ENCODE measurements at regions not wholly inside any gene's neighbourhood (a gene's known extent, or its start where the extent isn't known, plus 50 kb on each side); places are given as distances from the start of the nearest gene placed in this dataset.
A peak's percentile ranks its signal among the peaks of the same experiment; 100 is the strongest.
"Not testable (repeated sequence)": the region's sequence is repeated elsewhere in the genome, so short reads cannot be mapped to it uniquely, and the experiment has no call there.

DNA sequence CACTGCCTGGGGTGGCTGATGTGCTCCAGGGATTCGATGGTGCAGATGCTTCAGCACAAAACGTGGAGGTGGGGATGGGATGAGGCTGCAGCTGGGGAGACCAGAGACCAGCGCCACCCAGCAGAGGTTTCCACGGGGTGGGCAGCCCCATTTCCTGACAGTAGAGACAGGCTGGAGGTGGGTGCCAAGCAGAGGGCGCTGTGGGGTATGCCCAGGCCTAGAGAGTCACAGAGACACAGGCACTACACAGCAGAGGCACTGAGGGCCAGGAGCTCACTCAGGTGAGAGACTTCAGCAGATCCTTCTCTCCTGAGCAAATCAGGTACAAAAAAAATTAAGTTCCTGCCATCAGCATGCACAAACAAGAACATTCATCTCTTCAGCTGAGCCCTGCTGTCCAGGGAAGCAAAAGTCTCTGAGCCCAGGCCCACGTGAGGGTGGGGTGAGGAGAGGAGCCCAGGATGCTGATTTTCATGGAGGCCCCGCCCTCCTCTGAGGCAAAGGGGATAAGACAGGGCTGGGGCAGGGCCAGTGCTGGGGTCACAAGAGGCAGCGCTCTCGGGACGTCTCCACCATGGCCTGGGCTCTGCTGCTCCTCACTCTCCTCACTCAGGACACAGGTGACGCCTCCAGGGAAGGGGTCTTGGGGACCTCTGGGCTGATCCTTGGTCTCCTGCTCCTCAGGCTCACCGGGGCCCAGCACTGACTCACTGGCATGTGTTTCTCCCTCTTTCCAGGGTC, 53.1 kb downstream of the GGTLC2 start:
- no peak overlapping the region for H3K27ac ChIP-seq (ENCODE audit: low read length)
- 81% methylated on average over 12 of the region's 12 CpGs for WGBS
- intact Hi-C loops (cut with DNase I), result no loop called here
- DNase-seq (peak in 2 of 3 donors; percentile 43 to 45), ATAC-seq (no peak)
- no peaks in the 10 kb centered on the region for H3K4me1 ChIP-seq (ENCODE audit: control insufficient read depth, insufficient read depth, low read length)
- H3K27me3 ChIP-seq (ENCODE audit: control insufficient read depth, insufficient read depth), result no peaks in the 10 kb centered on the region
- no peak overlapping the region for H3K4me3 ChIP-seq (ENCODE audit: low read length)
- H3K9me3 ChIP-seq (ENCODE audit: control insufficient read depth, low read length), result no peaks in the 10 kb centered on the region

DNA sequence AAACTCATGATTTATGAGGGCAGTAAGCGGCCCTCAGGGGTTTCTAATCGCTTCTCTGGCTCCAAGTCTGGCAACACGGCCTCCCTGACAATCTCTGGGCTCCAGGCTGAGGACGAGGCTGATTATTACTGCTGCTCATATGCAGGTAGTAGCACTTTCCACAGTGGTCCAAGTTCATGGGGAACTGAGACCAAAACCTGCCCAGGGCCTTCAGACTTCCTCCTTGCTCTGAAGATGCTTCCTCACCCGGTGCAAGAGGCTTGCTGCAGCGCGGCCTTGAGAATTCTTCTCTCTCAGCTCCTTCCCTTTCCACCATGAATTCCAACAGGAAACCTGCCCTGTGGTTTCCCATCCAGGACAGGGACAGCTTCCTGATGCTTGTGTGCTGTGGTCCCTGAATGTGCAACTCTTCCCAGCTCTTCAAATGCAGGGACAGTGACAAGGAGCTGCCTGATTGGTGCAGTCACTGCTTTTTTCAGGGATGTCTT, 53.9 kb downstream of the GGTLC2 start:
- H3K9me3 ChIP-seq (ENCODE audit: control insufficient read depth, low read length), result no peaks in the 10 kb centered on the region
- 80% methylated on average over 7 of the region's 7 CpGs for WGBS

DNA sequence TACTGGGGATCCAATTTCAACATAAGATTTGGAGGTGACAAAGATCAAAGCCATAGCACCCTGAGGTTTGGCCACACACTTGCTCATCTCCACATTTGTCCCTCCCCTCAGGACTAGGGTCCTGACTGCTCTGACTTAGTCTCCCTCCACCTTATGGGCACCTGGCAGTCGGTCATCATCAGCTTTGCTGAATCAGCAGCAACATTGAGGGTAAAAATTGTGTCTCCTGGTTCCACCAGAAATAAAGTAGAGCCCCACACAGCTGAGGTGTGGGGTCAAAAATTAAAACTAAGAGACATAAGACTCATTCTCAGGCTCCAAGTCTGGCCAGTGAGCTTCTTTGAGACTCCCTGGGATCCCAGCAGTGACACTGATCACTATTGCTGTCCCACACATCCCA, 56.2 kb downstream of the GGTLC2 start:
- H3K27me3 ChIP-seq (ENCODE audit: control insufficient read depth, insufficient read depth), result no peaks in the 10 kb centered on the region
- DNase-seq (no peak), ATAC-seq (no peak)
- H3K27ac ChIP-seq (ENCODE audit: low read length), result no peak overlapping the region
- H3K4me1 ChIP-seq (ENCODE audit: control insufficient read depth, insufficient read depth, low read length), result no peaks in the 10 kb centered on the region
- WGBS, result 88% methylated on average over 1 of the region's 1 CpG
- no peaks in the 10 kb centered on the region for H3K9me3 ChIP-seq (ENCODE audit: control insufficient read depth, low read length)
- H3K4me3 ChIP-seq (ENCODE audit: low read length), result no peak overlapping the region
- intact Hi-C loops (cut with DNase I), result no loop called here

More for the DNA sequence above, 53.9 kb downstream of the GGTLC2 start:
- Histone ChIP-seq H3K27ac (ENCODE audit: low read length) (no peak overlapping the region), H3K4me3 (ENCODE audit: low read length) (no peak overlapping the region), H3K27me3 (ENCODE audit: control insufficient read depth, insufficient read depth) (no peaks in the 10 kb centered on the region), H3K4me1 (ENCODE audit: control insufficient read depth, insufficient read depth, low read length) (no peaks in the 10 kb centered on the region)
- ATAC-seq (no peak), DNase-seq (no peak)
- intact Hi-C loops (cut with DNase I), result no loop called here

DNA sequence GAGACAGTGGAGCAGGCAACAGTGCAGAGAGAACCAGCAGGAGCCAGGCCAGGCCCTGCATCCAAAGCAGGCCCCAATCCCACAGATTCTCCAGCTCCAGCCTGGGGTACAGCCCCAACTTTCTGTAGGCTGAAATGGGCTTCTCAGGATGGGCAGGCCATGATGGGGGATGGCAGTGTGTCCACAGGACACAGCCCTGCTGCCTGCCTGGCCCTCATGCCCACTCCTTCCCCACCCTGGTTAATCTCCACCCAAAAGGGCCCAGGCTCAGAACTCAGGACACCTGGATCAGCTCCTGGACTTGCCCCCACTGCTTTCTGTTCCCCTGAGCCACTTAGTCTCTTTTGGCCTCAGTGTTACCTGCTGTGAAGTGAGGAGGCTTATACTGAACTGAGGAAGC, 57.1 kb downstream of the GGTLC2 start:
- intact Hi-C loops (cut with DNase I); ATAC-seq; H3K4me3 ChIP-seq (ENCODE audit: low read length); H3K27ac ChIP-seq (ENCODE audit: low read length); H3K4me1 ChIP-seq (ENCODE audit: control insufficient read depth, insufficient read depth, low read length); H3K27me3 ChIP-seq (ENCODE audit: control insufficient read depth, insufficient read depth); H3K9me3 ChIP-seq (ENCODE audit: control insufficient read depth, low read length); DNase-seq: not testable (repeated sequence)

DNA sequence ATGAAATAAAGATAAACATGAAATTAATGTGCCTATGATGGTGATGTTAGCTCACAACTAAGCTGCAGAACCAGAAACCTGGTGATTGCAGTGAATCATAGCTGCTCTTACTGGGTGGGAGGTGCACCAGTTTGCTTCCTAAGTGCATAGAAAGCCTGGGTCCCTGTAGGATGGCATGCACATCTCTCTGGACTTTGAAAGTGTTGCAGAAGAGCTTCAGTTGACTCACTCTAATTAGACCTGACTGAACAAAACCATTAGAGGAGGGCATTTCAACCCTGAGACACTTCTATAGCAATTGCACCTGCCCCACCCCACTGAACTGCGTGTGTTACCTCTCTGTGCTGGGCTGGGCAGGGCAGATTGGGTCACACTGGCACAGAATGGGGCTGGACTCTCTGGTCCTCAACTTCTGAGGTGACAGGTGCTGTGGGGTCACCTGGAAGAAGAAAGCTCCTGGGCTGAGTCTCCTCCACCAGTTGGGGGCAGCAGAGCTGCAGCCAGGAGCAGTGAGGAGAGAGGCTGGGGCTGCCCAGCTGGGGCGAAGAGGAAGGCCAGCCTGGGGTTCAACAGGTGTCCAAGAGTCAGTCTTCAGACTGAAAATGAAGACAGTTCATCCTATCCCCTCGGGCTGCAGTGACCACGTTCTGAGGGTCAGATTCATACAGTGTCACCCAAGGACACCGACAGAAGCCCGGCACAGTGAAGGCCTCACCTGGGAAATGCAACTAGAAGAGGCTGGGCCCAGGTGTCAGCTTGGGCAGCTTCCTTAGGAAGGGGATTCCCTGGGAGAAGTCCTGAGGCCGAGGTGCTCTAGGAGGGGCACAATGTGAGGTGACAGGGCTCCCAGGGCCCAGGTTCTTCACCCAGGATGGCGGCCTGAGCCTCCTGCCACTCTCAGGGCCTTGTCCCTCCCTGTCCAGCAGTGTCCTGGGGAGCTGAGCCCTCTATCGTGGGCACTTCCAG, 58.1 kb downstream of the GGTLC2 start:
- H3K27ac ChIP-seq (ENCODE audit: low read length), result no peak overlapping the region
- intact Hi-C loops (cut with DNase I), result no loop called here
- WGBS, result 69% methylated on average over 9 of the region's 9 CpGs

DNA sequence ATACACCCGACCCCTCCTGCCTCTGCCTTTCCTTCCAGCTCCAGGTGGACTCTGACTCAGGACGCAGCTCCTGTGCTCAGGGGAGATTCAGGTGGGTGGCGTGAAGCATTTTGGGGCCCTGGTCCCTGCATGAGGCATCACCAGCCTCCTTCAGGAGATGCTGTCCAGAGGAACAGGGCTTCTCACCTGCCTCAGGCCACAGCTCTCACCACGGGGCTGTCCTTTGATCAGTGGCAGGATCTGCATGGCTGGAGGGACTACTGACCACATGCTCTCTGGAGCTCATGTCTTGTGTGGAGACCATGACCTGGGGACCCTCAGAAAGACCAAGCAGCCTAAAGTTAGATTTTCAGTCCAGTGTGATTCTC, 58.8 kb downstream of the GGTLC2 start:
- Histone ChIP-seq H3K4me3 (ENCODE audit: low read length) (no peak overlapping the region), H3K27ac (ENCODE audit: low read length) (no peak overlapping the region), H3K27me3 (ENCODE audit: control insufficient read depth, insufficient read depth) (no peaks in the 10 kb centered on the region), H3K4me1 (ENCODE audit: control insufficient read depth, insufficient read depth, low read length) (no peaks in the 10 kb centered on the region), H3K9me3 (ENCODE audit: control insufficient read depth, low read length) (no peaks in the 10 kb centered on the region)
- intact Hi-C loops (cut with DNase I), result no loop called here
- 88% methylated on average over 4 of the region's 4 CpGs for WGBS
- no peak for ATAC-seq
- DNase-seq, result no peak

More for the DNA sequence above, 58.1 kb downstream of the GGTLC2 start:
- no peak overlapping the region for H3K4me3 ChIP-seq (ENCODE audit: low read length)
- DNase-seq (peak in 1 of 3 donors; percentile 26), ATAC-seq (no peak)
- H3K9me3 ChIP-seq (ENCODE audit: control insufficient read depth, low read length), result no peaks in the 10 kb centered on the region
- H3K4me1 ChIP-seq (ENCODE audit: control insufficient read depth, insufficient read depth, low read length), result no peaks in the 10 kb centered on the region
- H3K27me3 ChIP-seq (ENCODE audit: control insufficient read depth, insufficient read depth), result no peaks in the 10 kb centered on the region

DNA sequence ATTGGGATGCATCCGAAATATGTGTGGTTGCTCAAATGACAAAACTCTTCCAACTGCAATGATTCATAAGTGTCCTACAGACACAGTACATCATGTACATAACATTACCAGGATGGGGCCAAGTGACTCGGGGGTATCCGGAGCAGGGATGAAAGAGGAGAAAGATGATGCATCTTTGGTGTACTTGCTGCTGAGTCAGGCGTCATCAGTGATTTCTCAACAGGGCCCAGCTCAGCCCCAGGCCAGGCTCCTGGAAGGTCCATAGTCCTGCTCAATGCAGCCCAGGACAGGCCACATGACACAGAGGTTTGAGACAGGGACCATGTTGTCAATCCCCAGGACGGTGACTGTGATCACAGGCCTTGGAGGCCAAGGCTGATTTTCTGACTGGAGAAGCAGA, 59.3 kb downstream of the GGTLC2 start:
- no peaks in the 10 kb centered on the region for H3K9me3 ChIP-seq (ENCODE audit: control insufficient read depth, low read length)
- no peaks in the 10 kb centered on the region for H3K27me3 ChIP-seq (ENCODE audit: control insufficient read depth, insufficient read depth)
- ATAC-seq (no peak), DNase-seq (no peak)
- no peak overlapping the region for H3K27ac ChIP-seq (ENCODE audit: low read length)
- 90% methylated on average over 5 of the region's 5 CpGs for WGBS
- intact Hi-C loops (cut with DNase I), result no loop called here
- H3K4me3 ChIP-seq (ENCODE audit: low read length), result no peak overlapping the region
- H3K4me1 ChIP-seq (ENCODE audit: control insufficient read depth, insufficient read depth, low read length), result no peaks in the 10 kb centered on the region

DNA sequence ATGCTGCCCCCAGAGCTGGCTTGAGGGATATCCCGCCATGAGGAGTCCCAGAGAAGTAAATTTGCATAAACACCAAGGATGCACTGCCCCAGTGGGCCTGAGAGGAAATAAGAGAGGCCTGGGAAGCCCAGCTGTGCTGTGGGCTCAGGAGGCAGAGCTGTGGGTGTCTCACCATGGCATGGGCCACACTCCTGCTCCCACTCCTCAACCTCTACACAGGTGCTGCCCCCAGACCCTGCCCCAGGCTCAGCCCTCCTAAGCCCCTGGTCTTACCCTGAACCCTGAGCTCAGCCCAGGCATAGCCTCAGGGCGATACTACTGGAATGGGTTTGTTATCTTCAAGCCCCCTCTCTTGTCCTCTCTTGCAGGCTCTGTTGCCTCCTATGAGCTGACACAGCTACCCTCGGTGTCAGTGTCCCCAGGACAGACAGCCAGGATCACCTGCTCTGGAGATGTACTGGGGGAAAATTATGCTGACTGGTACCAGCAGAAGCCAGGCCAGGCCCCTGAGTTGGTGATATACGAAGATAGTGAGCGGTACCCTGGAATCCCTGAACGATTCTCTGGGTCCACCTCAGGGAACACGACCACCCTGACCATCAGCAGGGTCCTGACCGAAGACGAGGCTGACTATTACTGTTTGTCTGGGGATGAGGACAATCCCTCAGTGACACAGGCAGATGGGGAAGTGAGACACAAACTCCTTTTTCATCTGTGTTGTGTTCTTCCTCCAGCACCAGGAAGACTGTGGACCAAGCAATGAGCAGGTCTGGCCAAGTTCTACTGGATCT, 59.9 kb downstream of the GGTLC2 start:
- Histone ChIP-seq H3K27me3 (ENCODE audit: control insufficient read depth, insufficient read depth) (no peaks in the 10 kb centered on the region), H3K9me3 (ENCODE audit: control insufficient read depth, low read length) (no peaks in the 10 kb centered on the region), H3K27ac (ENCODE audit: low read length) (no peak overlapping the region), H3K4me1 (ENCODE audit: control insufficient read depth, insufficient read depth, low read length) (no peaks in the 10 kb centered on the region), H3K4me3 (ENCODE audit: low read length) (no peak overlapping the region)
- ATAC-seq, result no peak
- 87% methylated on average over 9 of the region's 9 CpGs for WGBS
- DNase-seq, result no peak
- intact Hi-C loops (cut with DNase I), result no loop called here

DNA sequence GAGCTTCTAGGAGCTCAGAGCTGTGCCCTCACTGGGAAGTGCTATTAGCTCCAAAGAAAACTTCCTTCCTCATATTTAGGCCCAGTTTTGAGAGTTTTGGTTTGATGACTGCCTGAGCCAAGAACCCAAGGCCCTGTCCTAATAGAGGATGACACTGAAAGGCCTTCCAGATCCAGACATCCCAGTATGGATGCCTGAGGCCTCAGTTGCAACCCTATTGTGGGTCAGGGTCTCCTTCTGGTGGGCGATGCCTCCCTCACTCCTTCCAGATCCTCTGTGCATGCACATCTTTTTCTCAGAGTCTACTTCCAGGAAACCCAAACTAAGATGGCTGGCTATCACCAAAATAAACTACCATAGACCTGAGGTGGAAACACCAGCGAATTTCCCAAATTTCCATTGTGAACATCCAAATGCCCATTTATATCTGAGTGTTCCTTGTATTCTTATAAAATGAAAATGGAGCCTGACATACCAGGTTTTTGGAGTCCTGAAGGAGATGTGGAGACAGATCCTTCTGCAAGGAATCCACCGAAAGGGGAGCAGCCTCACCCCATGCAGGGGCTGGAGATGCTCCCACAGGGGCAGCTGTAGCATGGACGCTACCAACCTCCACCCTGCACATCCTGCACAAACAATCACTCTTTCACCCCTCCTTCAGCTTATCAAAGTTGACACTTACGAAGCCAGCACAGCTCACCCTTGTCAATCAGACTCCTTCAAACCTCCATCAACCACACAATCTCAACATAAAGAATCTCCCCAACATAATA, 61.1 kb downstream of the GGTLC2 start:
- intact Hi-C loops (cut with DNase I), result loop anchor here in 1 of 4 donors (5.0 kb wide), 1 partner anchor 62 kb away; no protein-coding TSS in a partner anchor
- DNase-seq, result no peak
- 75% methylated on average over 5 of the region's 5 CpGs for WGBS
- H3K27me3 ChIP-seq (ENCODE audit: control insufficient read depth, insufficient read depth), result no peaks in the 10 kb centered on the region
- H3K27ac ChIP-seq (ENCODE audit: low read length), result no peak overlapping the region
- H3K4me1 ChIP-seq (ENCODE audit: control insufficient read depth, insufficient read depth, low read length), result no peaks in the 10 kb centered on the region
- H3K9me3 ChIP-seq (ENCODE audit: control insufficient read depth, low read length), result no peaks in the 10 kb centered on the region
- ATAC-seq, result no peak
- H3K4me3 ChIP-seq (ENCODE audit: low read length), result no peak overlapping the region

DNA sequence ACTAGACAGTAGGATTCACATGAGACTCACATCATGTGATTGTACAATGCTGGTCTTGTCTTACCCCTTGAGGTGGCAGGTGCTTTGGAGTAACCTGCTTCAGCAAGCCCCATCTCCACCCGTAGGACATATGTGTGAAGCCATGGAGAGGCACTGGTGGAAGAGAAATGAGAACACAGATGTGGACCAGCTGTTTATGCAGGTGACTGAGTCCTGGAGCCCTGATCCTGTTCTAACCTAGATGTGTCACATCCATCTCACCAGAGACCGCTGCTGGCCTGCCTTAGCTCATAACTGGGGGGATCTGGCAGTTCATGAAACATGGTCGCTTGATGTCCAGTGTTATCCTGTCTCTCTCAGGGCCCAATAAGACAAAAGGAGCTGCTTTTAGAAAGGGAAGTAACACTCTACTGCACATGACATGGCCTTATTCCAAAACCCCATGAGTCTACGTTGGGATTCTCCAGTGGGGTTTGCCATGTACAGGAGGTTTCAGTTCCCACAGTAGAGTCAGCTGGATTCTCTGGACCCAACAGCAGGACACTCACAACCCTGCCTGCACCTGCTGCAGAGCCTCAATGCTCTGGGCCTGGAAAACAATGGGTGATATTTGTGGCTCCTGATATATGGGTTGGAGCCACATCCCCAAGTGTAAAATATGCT, 62.0 kb downstream of the GGTLC2 start:
- no peaks in the 10 kb centered on the region for H3K4me1 ChIP-seq (ENCODE audit: control insufficient read depth, insufficient read depth, low read length)
- no peak overlapping the region for H3K4me3 ChIP-seq (ENCODE audit: low read length)
- intact Hi-C loops (cut with DNase I), result loop anchor here in 1 of 4 donors (5.0 kb wide), 1 partner anchor 61 kb away; no protein-coding TSS in a partner anchor
- H3K27ac ChIP-seq (ENCODE audit: low read length), result no peak overlapping the region
- DNase-seq (no peak), ATAC-seq (no peak)
- WGBS, result 44% methylated on average over 4 of the region's 4 CpGs
- H3K27me3 ChIP-seq (ENCODE audit: control insufficient read depth, insufficient read depth), result no peaks in the 10 kb centered on the region
- H3K9me3 ChIP-seq (ENCODE audit: control insufficient read depth, low read length), result no peaks in the 10 kb centered on the region

Measured in right cardiac atrium (tissue), 5 donors.